ENCODE measurements at regions not wholly inside any gene's neighbourhood (a gene's known extent, or its start where the extent isn't known, plus 50 kb on each side); places are given as distances from the start of the nearest gene placed in this dataset.

DNA sequence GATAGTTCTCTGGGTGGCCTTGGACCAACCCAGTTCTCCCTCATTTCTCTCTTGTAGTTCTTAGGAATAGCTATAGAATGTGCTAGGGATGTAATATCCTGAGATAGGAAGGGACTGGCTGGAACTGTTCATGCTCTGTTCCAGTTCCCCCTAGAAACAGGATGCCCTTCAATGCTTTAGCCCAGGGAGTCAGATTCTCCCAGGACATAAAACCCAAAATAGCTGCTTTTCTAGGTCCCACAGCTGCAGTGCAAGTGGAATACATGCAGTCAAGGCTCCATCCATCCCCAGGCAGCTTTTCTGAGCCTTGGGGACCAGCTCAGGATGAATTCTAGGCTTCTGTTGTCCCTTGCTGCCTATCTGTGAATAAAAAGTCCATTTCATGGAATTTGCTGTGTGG lies 257.3 kb upstream of the CTAGE1 start:
- no peak for DNase-seq (ENCODE audit: low spot score)

DNA sequence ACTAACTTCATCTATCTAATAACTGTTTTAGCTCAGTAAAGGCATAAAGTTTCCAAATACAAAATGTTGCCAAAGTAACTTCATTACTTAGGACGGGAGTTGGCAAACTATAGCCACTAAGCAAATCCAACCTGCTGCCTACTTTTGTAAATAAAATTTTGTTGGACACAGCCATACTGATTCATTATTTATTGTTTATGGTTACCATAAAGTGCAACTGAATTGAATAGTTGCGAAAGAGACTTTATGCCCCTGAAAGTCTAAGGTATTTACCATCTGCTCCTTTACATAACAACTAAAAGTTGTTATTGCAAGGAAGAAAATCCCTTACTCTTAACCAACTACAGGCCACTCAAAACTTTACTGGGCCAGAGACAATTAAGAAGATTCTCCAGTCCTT lies 256.7 kb upstream of the RBBP8 start:
- no peak for DNase-seq (ENCODE audit: low spot score)

DNA sequence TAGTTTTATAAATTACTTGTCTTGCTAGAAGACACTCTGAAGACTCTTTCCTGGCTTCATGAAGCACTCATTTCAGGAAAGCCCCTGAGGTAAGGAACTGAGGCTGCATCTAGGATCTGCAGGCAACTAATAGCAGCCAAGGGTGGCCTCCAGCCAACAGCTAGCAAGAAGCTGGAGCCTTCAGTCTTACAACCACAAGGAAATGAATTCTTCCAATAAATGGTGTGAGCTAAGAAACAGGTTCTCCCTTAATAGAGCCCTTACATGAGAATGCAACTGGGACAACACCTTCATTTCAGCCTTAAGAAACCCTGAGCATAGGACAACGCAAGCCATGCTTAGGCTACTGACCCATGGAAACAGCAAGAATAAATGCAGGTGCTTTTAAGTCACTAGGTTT lies 254.6 kb upstream of the RBBP8 start:
- no peak for DNase-seq (ENCODE audit: low spot score)

DNA sequence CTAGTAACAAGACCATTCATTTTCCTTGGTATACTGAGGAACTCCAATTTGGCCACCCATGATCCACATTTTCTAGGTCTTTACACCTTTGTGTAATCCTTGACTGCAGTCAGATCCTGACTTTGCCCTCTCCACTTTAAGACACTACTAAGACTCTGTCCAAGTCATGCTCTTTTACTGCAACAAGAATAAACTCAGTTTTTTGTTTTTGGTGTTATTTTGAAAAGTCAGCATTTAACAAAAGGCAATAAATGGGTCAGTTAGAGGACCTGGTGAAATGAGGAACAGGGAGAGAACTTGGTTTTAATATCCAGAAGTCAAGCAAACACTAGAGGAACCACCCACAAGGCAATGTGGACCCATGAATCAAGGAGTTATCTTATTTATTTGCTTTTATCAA lies 252.2 kb upstream of the RBBP8 start:
- no peak for DNase-seq (ENCODE audit: low spot score)

DNA sequence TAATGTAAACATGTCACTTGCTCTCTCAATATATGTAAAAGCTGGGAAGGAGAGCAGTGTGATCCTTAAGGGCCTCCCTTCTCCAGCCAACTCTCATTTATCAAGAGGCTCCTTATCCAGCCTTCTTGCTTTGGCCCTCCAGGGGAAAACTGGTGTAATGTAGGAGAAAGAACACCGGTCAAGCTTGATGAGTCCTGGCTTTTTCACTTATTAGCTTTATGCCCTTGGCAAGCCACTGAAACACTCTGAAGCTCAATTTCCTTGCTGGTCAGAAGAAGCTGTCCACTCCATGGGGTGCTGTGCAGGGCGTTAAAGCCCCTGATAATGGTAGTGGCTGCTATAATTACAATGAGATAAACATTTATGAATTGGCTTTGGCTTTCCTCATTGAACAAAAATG lies 251.2 kb upstream of the RBBP8 start:
- no peak for DNase-seq (ENCODE audit: low spot score)

DNA sequence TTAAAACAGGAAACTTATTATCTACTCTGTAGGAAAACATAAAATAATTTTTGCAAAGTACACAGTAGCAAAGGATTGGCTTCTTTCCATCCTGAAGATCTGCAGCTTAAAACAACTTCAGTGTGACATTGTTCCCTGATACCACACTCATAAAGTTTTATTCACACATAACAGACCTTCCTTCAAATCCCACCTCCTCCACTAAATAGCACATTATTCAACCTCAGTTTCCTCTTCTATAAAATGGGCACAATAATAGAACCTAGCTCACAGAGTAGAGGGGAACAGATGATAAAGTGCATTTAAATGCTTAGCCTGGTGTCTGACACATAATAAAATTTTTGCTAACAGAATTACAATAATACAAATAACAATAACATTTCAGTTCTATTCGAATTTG lies 250.4 kb upstream of the RBBP8 start:
- DNase-seq (ENCODE audit: low spot score) = no peak

DNA sequence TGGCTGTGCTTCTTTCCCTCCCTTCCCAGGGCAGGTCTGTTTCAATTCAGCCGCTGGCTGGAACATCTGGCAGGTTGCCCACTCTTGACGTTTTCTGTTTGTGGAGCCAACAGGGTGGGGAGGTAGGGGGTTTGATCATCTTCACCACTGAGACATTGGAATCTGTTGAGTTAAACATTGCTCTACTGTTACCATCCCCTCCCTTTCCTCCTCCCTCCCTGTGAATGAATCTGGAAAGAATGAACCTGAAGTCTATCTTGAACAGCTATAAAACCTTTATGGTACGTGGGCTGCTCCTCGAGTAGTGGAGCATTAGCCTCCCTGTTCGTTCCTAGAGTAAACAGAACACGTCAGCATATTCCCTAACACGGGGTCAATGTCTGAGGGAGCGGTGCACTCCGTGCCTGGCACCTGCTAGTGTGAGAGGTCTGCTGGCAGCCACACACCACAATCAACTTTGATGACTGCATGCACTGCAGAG lies 249.9 kb upstream of the RBBP8 start:
- DNase-seq (ENCODE audit: low spot score) = no peak

DNA sequence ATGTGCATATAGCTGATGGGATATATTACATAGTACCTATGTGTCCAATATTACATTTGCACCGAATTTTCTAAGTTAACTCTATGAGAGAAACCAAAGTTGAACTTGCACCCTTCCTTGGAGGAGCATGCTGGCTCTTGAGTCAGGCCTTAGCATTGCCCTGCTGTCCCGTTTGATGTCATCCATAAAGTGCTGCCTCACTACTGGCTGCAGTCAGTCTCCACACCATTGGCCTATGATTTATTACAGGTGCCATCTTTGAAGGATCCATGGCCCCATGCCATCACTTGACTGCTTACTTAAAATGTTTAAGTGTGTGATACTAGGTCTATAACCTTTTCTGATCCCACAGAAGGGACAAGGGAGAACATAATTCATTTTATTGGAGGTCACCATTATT lies 249.3 kb upstream of the RBBP8 start:
- DNase-seq (ENCODE audit: low spot score) = no peak

DNA sequence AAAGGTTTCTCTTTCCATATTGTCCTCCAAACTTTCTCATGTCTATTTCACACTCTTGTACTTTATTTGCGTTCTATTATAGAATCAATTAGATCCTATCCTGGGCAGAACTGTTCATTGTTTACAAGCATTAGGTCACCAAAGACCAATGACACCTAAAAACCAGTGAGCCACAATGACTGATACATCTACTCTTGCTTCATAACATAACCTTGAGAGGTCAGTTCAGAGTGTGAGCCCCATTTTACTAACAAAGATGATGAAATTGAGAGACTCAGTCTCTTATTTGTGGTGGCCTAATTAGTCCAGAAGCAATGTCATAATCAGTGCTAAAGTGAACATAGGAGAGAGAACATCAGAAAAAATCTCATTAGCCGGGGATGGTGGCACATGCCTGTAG lies 248.9 kb upstream of the RBBP8 start:
- no peak for DNase-seq (ENCODE audit: low spot score)

DNA sequence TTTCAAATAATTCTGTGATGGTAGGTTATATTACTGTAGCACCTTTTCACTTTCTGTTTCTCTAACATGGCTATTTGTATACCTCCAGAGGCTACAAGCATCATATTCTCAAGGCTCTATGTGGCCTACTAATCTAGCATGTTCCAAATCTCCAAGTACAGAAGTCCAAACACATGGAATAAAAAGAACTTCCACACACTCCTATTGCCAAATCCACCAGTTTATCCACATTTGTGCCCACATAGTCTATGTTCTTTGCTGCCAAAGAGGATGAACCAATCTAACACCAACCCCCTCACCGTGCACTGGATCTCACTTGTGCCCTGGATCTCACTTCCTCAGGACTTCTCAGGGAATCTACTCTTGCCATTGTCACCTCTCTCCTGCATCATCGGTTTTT lies 247.3 kb upstream of the RBBP8 start:
- no peak for DNase-seq (ENCODE audit: low spot score)

DNA sequence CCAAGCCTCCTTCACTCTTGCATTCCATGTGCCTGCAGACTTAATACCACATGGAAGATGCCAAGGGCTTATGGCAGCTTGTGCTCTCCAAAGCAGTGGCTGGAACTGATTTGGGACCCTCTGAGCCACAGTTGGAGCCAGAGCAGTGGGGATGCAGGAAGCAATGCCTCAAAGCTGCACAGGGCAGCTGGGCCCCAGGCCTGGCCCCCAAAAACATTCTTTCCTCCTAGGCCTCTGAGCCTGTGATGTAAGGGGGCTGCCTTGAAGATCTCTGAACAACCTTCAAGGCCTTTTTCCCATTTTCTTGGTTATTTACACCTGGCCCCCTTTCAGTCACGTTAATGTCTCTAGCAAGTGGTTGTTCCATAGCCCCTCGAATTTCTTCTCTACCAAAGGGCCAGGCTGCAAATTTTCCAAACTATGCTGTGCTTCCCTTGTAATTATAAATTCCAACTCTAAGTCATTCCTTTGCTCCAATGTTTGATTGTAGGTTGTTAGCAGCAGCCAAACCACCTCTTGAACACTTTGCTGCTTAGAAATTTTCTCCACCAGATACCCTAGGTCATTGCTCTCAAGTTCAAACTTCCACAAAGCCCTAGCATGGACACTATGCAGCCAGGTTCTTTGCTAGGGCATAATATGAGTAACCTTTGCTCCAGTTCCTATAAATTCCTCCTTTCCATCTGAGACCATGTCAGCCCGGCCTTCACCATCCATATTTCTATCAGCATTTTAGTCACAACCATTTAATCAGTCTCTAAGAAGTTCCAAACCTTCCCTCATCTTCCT lies 245.0 kb upstream of the RBBP8 start:
- DNase-seq (ENCODE audit: low spot score) = no peak

DNA sequence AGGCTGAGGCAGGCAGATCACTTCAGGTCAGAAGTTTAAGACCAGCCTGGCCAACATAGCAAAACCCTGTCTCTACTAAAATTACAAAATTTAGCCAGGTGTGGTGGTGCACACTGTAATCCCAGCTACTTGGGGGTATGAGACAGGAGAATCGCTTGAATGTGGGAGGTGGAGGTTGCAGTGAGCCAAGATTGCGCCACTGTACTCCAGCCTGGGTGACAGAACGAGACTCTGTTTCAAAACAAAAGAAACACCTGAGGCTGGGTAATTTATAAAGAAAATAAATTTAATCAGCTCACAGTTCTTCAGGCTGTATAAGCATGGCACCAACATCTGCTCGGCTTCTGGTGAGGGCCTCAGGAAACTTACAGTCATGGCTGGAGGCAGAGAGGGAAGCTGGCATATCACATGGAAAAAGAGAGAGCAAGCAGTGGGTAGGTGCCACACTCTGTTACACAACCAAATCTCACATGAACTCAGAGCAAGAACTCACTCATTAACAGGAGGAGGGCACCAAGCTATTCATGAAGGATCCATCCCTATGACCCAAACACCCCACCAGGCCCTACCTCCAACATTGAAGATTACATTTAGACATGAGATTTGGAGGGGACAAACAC lies 244.1 kb upstream of the RBBP8 start:
- DNase-seq (ENCODE audit: low spot score) = no peak

DNA sequence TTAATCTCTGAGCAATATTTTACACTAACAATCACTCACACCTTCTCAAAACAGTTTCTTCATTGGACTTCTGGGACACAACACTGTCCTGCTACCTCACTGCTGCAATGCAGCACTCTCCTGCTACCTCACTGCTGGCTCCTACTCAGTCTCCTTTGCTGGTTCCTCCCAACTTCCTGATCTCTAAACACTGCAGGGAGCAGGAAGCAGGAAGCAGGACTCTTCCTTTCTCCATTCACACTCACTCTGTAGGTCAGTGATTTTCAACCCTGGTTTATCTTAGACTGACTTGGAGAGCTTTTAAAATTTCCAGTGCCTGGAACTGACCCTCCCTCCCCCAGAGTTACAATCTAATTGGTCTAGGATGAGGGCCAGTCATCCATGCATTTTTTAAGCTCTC lies 243.4 kb upstream of the RBBP8 start:
- no peak for DNase-seq (ENCODE audit: low spot score)

DNA sequence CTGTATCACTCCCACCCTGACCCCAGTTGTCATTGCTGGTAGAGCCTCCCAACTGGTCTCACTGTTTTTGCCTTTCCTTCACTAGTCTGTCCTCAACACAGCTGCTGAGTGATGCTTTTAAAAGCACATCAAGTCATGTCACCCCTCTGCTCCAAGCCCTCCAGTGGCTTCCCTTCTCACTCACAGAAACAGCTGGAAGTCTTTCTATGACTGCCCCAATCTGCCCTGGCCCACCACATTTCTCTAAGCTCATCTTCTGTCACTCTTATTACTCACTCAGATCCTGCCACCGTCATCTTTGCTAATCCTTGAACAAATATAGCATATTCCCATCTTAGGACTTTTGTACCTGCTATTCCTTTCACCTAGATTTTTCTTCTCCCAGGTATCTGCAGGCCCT lies 242.6 kb upstream of the RBBP8 start:
- DNase-seq (ENCODE audit: low spot score) = no peak

DNA sequence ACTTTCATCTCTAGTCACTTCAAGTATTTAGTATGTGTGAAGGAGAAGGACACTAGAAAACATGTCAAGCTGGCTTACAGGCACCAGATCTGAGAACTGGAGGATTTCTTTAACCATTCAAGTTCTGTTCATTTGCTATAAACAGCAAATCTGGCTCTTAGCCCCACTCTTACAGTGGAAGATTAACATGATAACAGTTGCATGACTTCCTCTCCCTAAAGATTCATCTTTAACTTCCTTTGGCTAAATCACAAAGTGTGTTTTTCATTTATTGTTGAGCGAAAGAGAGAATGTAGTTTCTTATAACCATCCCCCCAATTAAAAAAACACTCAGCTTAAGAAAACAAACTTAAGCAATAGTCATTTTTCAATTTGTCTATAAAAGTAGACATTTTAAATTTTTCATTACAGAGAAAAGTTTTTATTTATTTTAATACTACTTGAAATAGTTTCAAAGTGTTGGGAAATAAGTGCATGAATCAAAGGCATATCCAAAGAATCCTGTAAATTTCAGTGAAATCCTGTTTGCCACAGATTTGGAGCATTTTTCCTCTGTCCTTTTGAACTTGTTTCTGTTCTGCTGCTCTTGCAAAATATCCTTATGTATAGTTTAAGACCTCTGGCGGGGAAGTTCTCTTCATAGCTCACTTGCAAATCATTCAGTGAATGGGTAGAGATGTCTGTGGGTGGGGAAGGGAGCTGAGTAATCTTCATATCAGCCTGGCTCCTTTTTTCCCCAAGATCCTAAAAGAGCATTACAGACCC lies 241.0 kb upstream of the RBBP8 start:
- DNase-seq (ENCODE audit: low spot score) = no peak

DNA sequence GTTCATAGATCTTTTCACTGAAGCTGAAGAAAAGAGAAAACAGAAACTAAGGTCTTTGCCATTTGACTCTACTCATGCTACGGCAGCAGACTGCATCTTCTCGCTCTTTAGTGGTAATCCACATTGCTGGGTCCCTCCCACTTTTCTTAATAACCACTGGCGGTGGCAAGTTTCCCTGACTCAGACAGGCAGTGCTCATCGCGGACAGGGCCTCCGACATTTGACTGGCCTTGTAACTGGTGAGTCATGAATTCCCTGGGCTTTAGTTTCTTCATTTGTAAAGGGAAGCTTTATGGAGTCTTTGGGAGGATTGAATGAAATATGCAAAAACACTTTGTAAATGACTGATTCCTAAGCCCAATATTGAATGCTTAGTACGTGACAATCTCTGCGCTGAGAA lies 238.2 kb upstream of the RBBP8 start:
- DNase-seq (ENCODE audit: low spot score) = no peak

DNA sequence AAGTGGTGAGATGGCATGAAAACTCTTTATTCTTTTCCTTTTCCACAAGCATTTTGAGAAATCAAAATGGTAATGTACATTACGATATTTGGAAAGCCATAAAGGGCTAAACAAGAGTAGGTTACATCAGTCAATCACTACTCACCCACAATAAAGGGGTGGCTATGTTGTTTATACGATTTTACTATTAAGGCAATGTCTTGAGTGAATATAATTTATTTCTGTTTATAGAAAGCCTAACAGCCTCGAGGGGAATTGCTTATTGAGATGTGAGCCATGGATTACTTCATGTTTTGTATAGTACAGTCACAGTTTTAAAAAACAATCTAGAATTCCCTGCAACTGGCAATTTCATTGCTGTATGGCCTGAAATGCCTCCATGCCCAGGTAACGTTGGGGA lies 237.5 kb upstream of the RBBP8 start:
- no peak for DNase-seq (ENCODE audit: low spot score)

DNA sequence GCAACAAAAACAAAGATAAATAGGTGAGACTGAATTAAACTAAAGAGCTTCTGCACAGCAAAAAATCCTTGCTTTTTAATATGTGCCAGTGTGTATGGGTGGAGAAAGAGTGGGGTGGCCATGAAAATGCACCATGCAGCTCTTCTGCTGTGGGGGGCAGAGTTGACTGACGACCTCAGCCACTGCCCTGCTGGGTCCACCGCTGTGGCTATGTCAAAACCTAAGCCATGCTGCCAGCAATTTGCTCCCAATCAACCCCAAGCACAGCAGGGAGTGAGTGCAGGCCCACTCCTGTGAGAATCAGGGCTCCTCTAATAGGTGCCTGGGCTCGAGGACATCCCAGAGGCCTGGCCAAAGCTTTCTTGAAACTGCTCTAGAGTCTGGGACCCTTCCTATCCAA lies 235.6 kb upstream of the RBBP8 start:
- DNase-seq (ENCODE audit: low spot score) = no peak

DNA sequence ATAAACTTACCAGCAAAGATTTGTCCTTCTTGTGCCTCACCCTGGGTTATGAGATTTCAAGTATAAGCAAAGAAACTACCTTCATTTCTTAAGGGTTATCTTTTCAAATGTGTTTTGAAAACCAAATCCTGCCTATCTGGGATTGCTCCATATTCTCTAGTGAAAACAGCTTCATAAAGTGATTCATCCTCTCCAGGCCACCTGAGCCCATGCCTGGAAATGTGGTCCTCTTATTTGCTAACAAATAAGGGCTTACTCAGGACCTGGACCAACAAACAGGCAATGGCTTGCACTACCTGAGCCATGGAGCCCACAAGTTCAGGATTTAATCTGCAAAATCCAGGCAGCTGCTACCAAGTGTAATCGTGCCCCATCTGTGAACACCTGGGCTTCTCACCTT lies 234.4 kb upstream of the RBBP8 start:
- DNase-seq (ENCODE audit: low spot score) = no peak

DNA sequence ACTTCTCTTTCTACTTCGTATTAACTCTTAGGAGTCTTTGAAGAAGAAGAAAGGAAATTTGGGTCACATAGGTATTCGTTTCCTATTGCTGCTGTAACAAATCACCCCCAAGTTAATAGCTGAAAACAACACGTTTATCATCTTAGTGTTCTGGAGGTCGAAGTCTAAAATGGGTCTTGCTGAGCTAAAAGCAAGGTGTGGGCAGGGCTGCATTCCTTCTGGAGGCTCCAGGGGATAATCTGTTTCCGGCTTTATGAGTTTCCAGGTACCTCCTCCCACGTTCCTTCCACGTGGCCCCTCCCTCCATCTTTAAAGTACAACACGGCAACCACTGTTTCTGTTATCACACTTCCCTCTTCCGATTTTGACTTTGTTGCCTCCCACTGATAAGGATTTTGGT lies 233.5 kb upstream of the RBBP8 start:
- DNase-seq (ENCODE audit: low spot score) = no peak

DNA sequence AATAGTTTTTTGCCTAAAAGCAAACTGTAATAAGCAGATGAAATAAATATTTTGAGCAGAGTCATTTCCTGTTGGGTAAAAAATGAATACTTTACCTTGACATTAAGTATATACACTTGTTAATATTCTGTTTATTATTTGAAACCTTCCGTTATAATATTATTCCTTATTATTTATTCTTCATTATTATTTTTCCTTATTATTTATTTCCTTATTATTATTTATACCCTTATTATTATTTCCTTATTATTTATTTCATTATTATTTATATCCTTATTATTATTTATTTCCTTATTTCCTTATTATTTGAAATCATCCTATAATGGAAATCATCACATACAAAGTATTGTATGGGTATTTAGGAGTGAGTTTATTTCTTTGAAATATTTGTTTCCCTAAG lies 232.2 kb upstream of the RBBP8 start:
- no peak for DNase-seq (ENCODE audit: low spot score)

DNA sequence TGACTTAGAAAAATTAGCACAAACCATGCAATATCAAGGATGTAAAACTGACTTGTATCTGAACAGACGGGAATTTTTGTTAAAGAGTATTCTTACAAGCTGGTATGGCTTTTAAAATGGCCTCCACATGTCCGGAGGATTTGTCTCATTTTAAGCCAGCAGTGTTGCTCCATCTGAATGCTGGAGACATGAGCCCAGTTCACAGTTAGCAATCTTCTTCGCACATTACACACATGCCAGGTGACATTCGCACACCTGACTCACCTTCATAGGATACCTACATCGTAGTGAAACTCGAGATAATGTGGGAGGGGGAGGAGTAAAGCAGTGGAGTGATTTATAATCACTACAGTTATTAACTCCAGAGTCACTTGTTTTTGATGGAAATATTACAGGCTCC lies 231.8 kb upstream of the RBBP8 start:
- no peak for DNase-seq (ENCODE audit: low spot score)

DNA sequence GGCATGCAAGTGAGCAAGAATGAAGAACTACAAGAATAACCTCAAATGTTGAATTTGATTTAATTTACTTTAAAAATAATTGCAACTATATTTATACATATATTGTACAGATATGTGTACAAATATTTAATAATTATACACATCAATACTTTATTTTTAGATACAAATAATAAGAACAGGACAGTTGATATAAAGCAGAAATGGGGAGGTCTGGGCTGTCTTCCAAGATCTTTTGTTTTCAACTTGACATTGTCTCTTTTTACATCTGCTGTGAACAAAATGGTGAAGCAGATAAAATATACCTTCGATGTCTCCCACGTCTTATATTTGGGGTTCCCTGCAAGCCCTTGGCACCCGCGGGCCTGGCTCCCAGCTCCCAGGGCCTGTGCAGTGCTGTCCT lies 231.3 kb upstream of the RBBP8 start:
- no peak for DNase-seq (ENCODE audit: low spot score)

Data from D341Med (cell line).